CD4-positive, alpha-beta T cell treated with Interleukin-17A for 4 hours (primary cell): ENCODE measurements at regions not wholly inside any gene's neighbourhood (a gene's known extent, or its start where the extent isn't known, plus 50 kb on each side); places are given as distances from the start of the nearest gene placed in this dataset.

Source experiments
- DNase-seq: peaks from one replicate; pipeline ENCODE4 v3.0.0-alpha.2; 2020; ENCODE audit warnings: mixed read lengths

DNA sequence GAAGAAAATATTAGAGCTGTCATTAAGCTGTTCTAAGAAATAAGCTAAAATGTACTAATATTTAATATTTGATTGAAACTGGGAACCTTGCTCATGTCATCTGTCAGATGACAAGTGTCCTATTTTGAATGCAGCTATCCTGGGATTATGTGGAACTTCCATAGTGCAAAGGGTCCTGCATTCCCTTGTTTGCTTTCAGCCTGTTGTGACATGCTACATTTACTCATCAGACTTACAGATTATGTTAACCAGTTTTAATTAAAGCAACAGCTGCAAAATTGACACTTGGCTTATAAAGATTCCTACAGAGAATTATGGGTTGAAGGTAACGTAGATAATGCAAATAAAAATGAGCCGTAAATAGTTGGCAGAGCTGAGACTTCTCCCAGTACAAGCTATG is 458.4 kb upstream of the RGS6 start:
- no peak for DNase-seq

GRCh38 chr14:71474301-71475265 is 457.6 kb upstream of the RGS6 start:
- no peak for DNase-seq

GRCh38 chr14:71475916-71476315 is 456.3 kb upstream of the RGS6 start:
- DNase-seq = no peak

DNA sequence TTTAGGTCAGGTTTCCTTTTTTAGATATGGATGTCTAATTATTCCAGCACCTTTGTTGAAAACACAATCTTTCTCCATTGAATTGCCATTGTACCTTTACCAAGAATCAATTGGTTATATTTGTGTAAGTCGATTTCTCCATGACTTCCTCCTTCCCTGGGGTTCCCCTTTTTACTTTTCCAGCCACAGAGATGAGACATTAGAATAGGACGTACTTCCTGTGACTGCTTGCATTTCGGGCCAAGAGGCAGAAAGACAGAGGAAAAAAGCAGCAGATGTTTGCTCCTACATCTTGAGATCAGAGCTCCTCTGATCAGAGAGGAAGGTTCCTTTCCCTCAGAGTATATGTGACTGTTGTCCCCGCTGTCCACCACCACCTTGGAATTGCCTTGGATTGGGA is 453.7 kb upstream of the RGS6 start:
- DNase-seq = no peak

GRCh38 chr14:71481021-71481654 is 451.1 kb upstream of the RGS6 start:
- no peak for DNase-seq

DNA sequence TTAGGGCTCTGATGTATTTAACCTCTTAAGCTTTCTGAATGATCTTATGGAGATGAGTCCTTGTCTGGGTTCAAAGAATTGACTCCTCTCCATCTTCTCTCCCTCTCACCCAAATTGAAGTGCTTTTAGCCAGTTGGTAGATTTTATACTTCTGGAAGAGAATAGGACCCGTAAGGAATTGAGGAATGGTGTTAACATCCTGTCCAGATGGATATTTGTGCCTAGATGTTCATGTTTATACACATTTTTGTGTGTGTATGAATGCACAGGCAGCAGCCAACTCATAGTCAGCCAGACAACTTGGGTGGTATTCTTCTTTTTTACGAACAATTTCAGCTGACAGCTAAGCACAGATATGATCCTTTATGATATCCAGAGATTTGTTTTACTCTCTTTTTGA is 449.6 kb upstream of the RGS6 start:
- DNase-seq = no peak

DNA sequence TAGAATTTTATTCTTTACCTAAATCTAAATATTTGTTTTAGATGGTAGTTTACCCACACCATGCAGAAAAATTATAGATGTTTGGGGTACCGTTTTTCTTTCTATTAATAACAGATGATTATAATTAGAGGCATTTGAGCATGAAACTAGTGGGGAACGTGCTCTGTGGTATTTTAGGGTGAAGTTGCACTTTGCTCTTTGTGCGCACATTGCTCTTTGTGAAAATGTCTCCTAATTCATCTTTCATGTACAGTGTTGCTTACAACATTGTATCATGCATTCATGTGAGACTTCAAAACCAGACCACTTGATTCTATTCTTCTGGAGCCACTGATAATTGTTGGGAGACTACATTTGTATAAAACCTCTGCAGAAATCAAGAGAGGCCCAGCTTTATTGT is 449.1 kb upstream of the RGS6 start:
- DNase-seq = no peak

DNA sequence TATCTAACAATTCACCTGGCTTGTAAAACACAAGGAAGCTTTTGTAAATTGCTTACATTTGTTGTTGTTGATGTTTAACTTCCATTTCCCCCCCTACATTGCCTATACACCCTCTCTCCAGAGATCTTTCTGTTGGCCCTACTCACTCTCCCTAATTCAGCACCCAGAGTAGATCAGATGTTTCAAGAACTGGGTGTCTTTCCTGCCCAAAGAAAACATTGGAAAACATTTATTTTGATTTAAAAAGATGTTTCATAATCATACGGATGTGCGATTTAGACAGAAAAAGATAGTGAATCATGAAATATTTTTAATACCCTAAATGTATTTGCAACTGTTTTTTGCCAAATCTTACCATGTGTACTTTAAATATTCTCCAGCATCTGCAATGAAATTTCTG is 446.4 kb upstream of the RGS6 start:
- DNase-seq = no peak

GRCh38 chr14:71486279-71486678 is 445.9 kb upstream of the RGS6 start:
- no peak for DNase-seq

- DNase-seq = no peak
Observed at GRCh38 chr14:71487449-71487848, 444.8 kb upstream of the RGS6 start.

DNA sequence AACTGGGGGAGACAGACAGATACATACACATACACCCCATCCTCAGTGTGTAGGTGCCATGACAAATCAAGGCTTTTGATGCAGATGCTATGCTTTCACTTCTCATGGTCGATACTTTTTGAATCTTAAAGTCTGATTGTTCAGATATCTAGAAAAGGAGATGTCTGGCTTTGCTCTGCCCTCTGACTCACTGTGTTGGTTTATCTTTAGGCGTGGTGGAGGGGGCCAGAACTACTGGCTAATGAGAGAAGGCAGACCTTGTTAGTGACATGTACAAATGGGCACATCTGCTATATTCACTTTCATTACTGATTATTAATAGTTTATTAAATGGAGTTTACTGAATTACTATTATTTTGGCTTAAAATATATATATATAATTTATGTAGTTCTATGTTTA is 444.3 kb upstream of the RGS6 start:
- no peak for DNase-seq

DNA sequence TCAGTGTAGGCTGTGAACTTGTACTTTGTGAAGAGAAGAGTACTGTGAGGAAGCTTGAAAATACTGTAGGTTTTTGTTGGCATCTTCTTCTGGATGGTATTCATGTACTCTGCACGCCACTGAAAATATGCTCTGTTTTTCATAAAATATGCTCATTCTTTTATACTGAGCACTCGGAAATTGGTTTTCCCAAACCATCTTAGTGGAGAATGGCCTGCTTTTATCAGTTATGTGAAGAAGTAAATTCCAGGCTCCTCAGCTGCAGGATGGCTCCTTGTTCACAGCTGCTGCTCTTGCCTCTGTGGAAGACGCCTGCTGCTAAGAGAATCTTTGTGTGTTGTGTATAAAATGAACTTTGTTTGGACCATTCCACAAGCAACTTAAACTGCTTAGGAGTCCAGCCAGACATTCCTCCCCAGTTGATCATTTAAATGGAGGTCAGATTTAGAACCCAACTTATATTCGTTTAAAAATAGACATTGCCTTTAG is 443.5 kb upstream of the RGS6 start:
- no peak for DNase-seq

- no peak for DNase-seq
Observed at GRCh38 chr14:71489742-71490141, 442.5 kb upstream of the RGS6 start.

DNA sequence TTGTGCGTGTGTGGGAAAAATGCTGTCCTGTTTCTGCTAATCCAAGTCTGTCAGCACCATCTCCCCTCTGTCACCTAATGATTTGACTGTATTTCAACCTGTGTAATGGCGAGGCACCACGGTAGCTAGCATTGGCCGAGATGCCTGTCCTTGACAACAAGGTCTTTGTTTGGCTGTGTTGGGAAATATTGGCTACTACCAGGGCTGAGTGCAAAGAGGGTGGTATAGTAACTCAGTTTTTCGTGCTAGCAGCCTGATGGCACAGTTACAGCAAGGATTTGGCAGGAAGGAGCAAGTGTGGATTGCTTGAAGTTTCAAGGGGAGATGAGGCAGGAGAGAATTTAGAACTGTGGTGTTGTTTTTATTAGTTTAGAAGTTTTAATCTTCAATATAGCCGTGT is 440.3 kb upstream of the RGS6 start:
- DNase-seq = no peak

- DNase-seq = no peak
Observed at GRCh38 chr14:71492346-71492745, 439.9 kb upstream of the RGS6 start.

- DNase-seq = no peak
Observed at GRCh38 chr14:71497645-71498086, 434.6 kb upstream of the RGS6 start.

GRCh38 chr14:71498212-71498611 is 434.0 kb upstream of the RGS6 start:
- no peak for DNase-seq

DNA sequence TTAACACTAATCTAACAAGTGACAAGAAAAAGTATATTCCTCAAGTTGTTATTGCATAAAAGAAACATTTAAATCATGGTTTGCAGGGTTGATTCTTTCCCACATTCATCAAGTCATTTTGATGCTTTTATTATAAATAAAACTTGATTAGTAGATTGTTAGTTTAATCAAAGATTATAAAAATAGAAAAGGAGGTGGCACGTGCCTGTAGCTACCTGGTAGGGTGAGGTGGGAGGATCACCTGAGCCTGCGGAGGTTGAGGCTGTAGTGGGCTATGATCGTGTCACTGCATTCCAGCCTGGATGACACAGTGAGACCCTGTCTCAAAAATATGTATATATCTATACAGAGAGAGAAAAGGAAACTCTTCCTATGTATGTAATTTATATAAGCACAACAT is 433.2 kb upstream of the RGS6 start:
- DNase-seq = no peak

DNA sequence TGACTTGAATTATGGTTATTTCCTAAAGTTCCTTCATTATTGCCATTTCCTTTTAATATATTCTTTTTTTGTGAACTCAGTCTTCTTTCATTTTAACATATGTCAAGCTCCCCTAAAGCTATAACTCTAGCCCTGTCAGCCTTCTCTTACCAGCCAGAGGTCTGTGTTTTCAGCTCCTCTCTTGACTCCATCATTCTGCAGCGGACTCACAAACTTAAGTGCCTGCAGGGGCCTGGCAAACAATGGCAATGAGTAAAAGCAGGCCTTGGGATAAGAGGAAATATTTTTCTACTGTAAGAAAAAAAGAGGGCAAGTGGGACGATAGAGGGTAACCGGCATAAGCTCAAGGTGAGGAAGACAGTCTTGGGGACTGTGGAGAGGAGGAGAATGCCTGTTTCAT is 424.5 kb upstream of the RGS6 start:
- no peak for DNase-seq

GRCh38 chr14:71508901-71509300 is 423.3 kb upstream of the RGS6 start:
- no peak for DNase-seq

DNA sequence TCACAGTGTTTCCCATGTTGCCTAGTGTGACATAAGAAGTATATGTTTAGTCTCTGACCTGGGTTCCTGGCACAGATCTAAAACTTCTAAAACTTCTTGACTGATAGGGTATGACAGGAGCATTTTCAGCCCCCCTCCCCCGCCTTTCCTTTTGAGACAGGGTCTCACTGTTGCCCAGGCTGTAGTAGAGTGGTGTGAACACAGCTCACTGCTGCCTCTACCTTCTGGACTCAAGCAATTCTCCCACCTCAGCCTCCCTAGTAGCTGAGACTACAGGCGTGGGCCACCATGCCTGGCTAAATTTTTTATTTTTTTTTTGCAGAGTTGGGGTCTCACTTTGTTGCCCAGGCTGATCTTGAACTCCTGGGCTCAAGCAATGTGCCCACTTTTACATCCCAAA is 421.1 kb upstream of the RGS6 start:
- no peak for DNase-seq

- DNase-seq = no peak
Observed at GRCh38 chr14:71514941-71515919, 417.0 kb upstream of the RGS6 start.
